ENCODE measurements at regions not wholly inside any gene's neighbourhood (a gene's known extent, or its start where the extent isn't known, plus 50 kb on each side); places are given as distances from the start of the nearest gene placed in this dataset.

DNA sequence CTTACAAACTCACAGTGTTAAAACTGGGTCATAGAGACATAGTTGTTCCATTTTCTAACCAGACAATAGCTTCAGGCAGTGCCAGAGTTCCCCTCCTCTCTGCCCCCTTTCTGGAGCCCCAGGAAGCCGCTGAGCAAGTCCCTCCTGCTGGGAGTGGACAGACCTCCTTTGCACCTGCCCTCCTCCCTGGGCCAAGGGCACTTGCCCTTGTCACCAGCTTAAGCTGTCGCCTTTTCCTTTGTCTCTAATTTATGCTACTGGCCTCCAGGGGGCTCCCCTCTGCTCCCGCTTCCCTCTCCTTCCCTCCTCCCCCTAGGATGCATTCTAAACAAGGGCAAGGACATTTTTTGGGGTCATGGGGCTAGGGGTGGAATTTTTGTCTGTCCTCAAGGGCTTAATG lies 182.4 kb downstream of the MIS18A start:
- dilution Hi-C loops (cut with MboI; ENCODE audit: extremely low pct_ligation_motif_present, low sequenced_read_pairs): no loop called here
- Histone ChIP-seq H2AFZ (ENCODE audit: control insufficient read depth, low read length) (no peak overlapping the region), H3K27me3 (ENCODE audit: control insufficient read depth, extremely low read depth, insufficient read depth, low read length) (no peaks in the 10 kb centered on the region), H3K9me3 (ENCODE audit: control insufficient read depth, low read depth, low read length) (no peaks in the 10 kb centered on the region), H3K79me2 (ENCODE audit: control insufficient read depth, insufficient read depth, low read length) (no peaks in the 10 kb centered on the region), H4K20me1 (ENCODE audit: control insufficient read depth, extremely low read depth, insufficient read depth, low read length) (no peaks in the 10 kb centered on the region), H3K4me1 (ENCODE audit: control insufficient read depth, extremely low read depth, insufficient read depth, low read length) (no peaks in the 10 kb centered on the region), H3K4me3 (ENCODE audit: control insufficient read depth in 2 of 3, extremely low read depth in 1 of 3, insufficient read depth in 2 of 3, low read depth in 1 of 3, low read length in 3 of 3) (no peak overlapping the region), H3K9ac (ENCODE audit: control insufficient read depth, extremely low read depth, insufficient read depth, low read length) (no peak overlapping the region), H3K36me3 (ENCODE audit: control insufficient read depth in 2 of 2, extremely low read depth in 1 of 2, insufficient read depth in 2 of 2, low read length in 2 of 2) (no peaks in the 10 kb centered on the region), H3K9me1 (ENCODE audit: control insufficient read depth, extremely low read depth, insufficient read depth, low read length) (no peaks in the 10 kb centered on the region), H3K27ac (ENCODE audit: control insufficient read depth, insufficient read depth, low read length) (no peak overlapping the region), H3K4me2 (ENCODE audit: control insufficient read depth, extremely low read depth, insufficient read depth, low read depth, low read length) (no peak overlapping the region)
- FAIRE-seq: no peak
- TF ChIP-seq, protein P1, sequence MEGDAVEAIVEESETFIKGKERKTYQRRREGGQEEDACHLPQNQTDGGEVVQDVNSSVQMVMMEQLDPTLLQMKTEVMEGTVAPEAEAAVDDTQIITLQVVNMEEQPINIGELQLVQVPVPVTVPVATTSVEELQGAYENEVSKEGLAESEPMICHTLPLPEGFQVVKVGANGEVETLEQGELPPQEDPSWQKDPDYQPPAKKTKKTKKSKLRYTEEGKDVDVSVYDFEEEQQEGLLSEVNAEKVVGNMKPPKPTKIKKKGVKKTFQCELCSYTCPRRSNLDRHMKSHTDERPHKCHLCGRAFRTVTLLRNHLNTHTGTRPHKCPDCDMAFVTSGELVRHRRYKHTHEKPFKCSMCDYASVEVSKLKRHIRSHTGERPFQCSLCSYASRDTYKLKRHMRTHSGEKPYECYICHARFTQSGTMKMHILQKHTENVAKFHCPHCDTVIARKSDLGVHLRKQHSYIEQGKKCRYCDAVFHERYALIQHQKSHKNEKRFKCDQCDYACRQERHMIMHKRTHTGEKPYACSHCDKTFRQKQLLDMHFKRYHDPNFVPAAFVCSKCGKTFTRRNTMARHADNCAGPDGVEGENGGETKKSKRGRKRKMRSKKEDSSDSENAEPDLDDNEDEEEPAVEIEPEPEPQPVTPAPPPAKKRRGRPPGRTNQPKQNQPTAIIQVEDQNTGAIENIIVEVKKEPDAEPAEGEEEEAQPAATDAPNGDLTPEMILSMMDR (optimal IDR thresholded peaks at IDR 0.05 in 1 of 3, IDR thresholded peaks at IDR 0.05 in 1 of 3, conservative IDR thresholded peaks at IDR 0.05 in 1 of 3; ENCODE audit: extremely low read depth in 1 of 3, insufficient read depth in 2 of 3, low read length in 3 of 3): peak in 1 of 3 experiments; percentile 4
- TF ChIP-seq EZH2 (IDR thresholded peaks at IDR 0.05; ENCODE audit: low read length): no peak
- DNase-seq (ENCODE audit: low read depth, low spot score): no peak

DNA sequence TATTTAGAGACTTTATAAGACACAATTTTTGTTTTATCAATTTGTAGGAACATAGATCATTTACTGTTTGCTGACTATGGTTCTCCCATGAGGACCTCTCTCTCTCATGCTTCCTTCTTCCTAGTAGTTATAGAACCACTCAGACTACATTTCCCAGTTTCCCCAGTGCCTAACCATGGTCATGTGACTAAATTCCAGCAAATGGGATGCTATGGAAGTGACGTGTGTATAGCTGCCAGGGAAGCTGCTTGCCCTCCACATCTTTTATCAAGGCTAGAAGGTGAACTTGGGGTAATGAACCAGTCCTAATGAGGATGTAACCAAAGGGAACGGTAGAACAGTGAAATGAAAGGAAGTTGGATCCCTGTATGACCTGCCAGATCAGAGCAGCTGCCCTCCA lies 184.0 kb downstream of the MIS18A start:
- Histone ChIP-seq H2AFZ (ENCODE audit: control insufficient read depth, low read length) (no peak overlapping the region), H3K4me2 (ENCODE audit: control insufficient read depth, extremely low read depth, insufficient read depth, low read depth, low read length) (no peak overlapping the region)

More for the DNA sequence above, 184.0 kb downstream of the MIS18A start:
- Histone ChIP-seq H3K27ac (ENCODE audit: control insufficient read depth, insufficient read depth, low read length) (no peak overlapping the region), H3K79me2 (ENCODE audit: control insufficient read depth, insufficient read depth, low read length) (no peaks in the 10 kb centered on the region), H4K20me1 (ENCODE audit: control insufficient read depth, extremely low read depth, insufficient read depth, low read length) (no peaks in the 10 kb centered on the region), H3K4me1 (ENCODE audit: control insufficient read depth, extremely low read depth, insufficient read depth, low read length) (no peaks in the 10 kb centered on the region), H3K9me3 (ENCODE audit: control insufficient read depth, low read depth, low read length) (no peaks in the 10 kb centered on the region), H3K36me3 (ENCODE audit: control insufficient read depth in 2 of 2, extremely low read depth in 1 of 2, insufficient read depth in 2 of 2, low read length in 2 of 2) (no peaks in the 10 kb centered on the region), H3K4me3 (ENCODE audit: control insufficient read depth in 2 of 3, extremely low read depth in 1 of 3, insufficient read depth in 2 of 3, low read depth in 1 of 3, low read length in 3 of 3) (no peak overlapping the region), H3K9me1 (ENCODE audit: control insufficient read depth, extremely low read depth, insufficient read depth, low read length) (no peaks in the 10 kb centered on the region), H3K9ac (ENCODE audit: control insufficient read depth, extremely low read depth, insufficient read depth, low read length) (no peak overlapping the region), H3K27me3 (ENCODE audit: control insufficient read depth, extremely low read depth, insufficient read depth, low read length) (no peaks in the 10 kb centered on the region)
- FAIRE-seq (no peak), DNase-seq (ENCODE audit: low read depth, low spot score) (no peak)
- dilution Hi-C loops (cut with MboI; ENCODE audit: extremely low pct_ligation_motif_present, low sequenced_read_pairs): no loop called here
- no peak for TF ChIP-seq EZH2 (IDR thresholded peaks at IDR 0.05; ENCODE audit: low read length)
- TF ChIP-seq, protein P1 (optimal IDR thresholded peaks at IDR 0.05 in 1 of 3, IDR thresholded peaks at IDR 0.05 in 1 of 3, conservative IDR thresholded peaks at IDR 0.05 in 1 of 3; ENCODE audit: extremely low read depth in 1 of 3, insufficient read depth in 2 of 3, low read length in 3 of 3): no peak

Data from keratinocyte (primary cell).